HG02943 (cell line): ENCODE measurements at regions not wholly inside any gene's neighbourhood (a gene's known extent, or its start where the extent isn't known, plus 50 kb on each side); places are given as distances from the start of the nearest gene placed in this dataset.

ENCODE experiments used
- ATAC-seq: cut with Tn5 transposase; IDR thresholded peaks from one replicate; pipeline ENCODE4 v1.9.1; 2021; ENCODE audit warnings: mild to moderate bottlenecking, low read depth, moderate library complexity; ENCODE audit not compliant: unreplicated experiment

DNA sequence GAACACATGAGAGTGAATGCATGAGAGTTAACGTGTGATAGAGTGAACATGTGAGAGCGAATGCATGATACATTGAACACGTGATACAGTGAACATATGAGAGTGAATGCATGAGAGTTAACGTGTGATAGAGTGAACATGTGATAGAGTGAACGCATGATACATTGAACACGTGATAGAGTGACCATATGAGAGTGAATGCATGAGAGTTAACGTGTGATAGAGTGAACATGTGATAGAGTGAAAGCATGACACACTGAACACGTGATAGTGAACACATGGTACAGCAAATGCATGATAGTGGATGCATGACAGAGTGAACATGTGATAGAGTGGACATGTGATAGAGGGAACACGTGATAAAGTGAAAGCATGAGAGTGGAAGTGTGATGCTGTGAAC, 517.9 kb downstream of the EIPR1 start:
- no peak for ATAC-seq

DNA sequence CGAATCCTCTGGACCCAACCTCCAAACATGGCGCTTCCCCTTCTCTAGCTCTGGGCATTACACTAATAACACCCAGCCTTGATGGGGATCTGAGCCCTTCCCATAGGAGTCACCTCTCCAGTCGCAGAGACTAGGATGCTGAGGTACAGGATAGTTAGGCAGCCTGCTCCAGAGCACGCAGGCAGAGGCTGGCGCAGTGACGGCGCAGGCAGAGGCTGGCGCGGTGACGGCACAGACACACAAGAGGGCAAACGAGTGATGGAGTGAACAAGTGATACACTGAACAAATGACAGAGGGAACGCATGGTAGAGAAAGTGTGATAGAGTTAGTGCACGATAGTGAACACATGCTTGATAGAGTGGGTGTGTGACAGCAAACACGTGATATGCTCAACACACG, 518.5 kb downstream of the EIPR1 start:
- ATAC-seq: no peak

DNA sequence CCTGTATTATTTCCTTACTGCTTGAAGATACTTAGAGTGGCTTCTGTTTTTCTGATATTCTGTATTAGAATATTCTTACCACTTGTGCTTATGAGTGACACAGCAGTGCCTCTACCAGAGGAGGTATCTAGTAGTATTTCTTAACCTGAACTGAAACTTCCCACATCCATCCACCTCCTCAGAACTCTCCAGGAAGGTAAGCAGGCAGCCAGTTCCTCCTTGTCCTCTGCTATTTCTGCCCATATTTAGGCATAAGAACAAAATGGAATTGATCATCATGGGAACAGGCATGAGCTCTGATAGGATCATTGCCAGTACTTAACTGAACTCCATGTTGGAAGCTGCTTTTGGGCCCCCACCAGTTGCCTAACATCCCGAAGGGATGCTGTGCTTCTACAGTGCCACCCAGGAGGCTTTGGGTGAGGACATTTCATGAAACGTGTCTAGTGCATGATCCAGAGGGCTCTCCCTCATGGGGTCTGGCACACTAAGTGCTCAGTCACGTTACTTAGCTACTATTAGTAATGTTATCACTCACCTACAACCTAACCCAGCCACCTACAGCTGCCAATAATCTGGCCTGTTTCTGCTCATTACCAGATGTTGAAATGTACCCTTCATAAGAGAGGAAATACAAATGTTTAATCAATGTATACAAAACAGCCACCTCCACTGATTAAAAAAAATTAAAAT, 520.7 kb downstream of the EIPR1 start:
- no peak for ATAC-seq

DNA sequence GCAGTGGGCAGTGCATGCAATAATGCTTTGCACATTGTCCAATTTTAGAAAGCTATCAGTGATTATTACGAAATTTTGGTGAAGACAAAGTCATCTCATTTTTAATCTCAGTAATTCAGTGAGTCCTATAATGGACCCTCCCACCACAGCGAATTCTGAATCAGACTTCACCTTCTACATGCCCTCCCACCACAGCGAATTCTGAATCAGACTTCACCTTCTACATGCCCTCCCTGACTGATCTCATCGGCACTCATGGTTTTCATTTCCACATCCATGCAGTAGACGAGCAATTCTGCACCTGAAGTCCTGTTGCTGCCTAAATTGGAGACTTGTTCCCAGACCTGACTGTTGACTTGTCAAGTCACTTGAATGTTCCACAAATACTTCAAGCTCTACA, 522.3 kb downstream of the EIPR1 start:
- ATAC-seq: no peak

DNA sequence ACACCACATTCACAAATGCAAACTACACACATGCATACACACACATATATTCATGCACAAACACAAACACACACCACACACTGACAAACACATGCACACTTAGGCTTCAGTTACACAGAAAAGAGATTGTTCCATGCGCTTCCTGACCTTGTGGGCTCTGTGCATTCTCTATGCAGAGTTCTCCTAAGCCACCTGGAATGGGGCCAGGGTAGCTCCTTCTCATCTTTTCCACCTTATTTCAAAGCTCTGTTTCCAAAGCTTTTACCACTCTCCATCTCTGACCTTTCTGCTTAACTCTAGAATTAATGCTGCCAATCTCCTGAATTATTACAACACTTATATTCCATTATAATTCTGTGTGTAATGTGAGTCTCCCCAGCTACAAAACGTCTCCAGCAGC, 522.3 kb upstream of the MYT1L start:
- ATAC-seq: no peak

- ATAC-seq: no peak
Observed at GRCh38 chr2:2851806-2852777, 521.0 kb upstream of the MYT1L start.

GRCh38 chr2:2851316-2851715, 520.2 kb upstream of the MYT1L start:
- ATAC-seq: no peak

DNA sequence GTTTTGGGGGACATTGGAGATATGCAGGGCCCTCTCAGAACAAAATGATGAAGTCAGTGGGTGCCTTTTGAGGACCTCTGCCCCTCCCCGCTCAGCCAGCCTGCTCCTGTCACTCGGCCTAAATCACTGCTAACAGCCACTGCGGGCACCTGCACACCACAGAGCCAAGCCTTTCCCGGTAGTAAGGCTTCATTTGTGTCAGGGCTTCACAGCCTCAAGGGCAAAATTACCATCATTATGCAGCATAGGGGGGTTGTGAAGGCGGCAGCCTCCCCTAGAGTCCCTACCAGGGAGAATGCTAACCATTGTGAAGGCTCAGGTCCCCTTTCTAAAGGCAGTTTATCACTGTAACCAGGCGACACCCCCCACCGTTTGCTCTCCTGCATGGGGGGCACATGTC, 519.8 kb upstream of the MYT1L start:
- ATAC-seq: no peak

- no peak for ATAC-seq
Observed at GRCh38 chr2:2850218-2850755, 519.2 kb upstream of the MYT1L start.

DNA sequence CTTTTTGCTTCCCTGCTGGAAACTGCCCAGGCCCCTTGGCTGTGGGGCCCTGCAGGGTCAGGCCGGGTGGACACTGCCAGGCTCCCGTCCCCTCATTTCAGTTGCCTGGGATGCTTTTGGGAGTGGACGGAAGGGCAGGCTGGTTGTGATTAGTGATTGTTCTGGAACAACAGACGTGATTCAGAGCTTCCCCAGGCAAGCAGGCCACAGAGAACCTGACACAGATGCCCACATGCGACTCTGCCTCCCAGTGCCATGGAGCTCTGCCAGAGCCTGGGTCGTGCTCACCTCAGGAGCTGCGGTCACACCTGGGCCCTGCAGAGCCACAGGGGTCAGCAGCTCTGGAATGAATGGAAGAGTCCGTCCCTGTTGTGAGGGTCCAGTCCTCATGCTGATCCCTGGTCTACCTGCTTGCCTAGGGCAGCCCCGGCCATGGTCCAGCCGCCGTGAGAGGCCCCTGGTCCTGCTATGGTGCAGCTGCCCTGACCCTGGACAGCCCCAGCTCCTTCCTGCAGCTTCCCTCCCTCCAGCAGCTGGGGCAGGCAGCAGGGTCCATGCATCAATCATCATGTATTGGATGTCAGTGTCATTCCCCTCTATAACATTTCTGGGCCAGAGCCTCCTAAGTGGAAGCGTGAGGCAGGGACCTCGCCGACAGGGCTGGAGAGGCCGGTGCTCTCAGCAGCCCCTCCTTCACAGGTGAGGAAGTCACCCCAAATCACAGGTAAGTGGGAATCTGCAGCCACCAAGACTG, 518.6 kb upstream of the MYT1L start:
- no peak for ATAC-seq

GRCh38 chr2:2848621-2849333, 517.7 kb upstream of the MYT1L start:
- no peak for ATAC-seq

- ATAC-seq: no peak
Observed at GRCh38 chr2:2848198-2848597, 517.1 kb upstream of the MYT1L start.

GRCh38 chr2:2847209-2847676, 516.2 kb upstream of the MYT1L start:
- no peak for ATAC-seq

GRCh38 chr2:2846332-2847208, 515.5 kb upstream of the MYT1L start:
- ATAC-seq: no peak

DNA sequence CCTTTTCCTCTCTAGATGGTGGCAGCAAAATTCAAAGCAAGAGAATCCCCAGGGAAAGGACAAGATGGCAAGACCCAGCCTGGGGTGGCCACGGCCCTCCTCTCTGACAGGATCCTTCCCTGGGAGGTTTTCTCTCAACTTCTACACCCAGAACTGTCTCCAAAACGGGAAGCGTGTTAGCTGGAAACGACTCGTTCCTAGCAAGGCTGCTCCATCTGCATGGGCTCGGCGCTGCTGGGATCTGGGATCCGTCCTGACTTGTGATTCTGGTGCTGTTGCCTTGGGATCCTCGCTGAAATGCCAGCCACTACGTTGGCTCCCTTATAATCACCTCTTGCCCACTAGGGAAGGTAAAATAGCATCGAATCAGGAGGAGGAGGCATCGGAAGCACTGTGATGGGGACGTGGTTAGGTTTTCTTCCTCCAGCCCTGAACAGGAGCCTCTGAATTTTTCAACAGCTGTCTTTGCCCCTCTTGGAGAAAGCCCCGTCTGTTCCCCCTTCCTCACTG, 514.8 kb upstream of the MYT1L start:
- ATAC-seq: no peak

DNA sequence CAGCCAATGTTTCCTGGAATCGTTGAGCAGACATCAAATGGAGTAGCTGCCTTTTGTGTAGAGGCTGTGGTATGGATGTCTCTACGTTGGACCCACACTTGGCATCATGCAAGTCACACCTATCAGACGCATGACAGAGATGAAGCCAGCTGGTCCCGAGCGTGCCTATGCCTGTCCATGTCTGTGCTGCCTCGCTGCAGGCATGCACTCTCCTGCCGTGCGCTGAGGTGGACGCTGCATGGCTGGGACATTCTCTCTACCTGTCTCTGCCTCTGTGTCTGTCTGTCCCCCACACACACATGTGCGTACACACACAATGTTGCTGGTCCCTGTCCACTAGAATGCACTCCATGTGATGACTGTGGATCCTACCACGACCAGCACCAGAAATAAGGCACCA, 514.2 kb upstream of the MYT1L start:
- ATAC-seq: no peak

DNA sequence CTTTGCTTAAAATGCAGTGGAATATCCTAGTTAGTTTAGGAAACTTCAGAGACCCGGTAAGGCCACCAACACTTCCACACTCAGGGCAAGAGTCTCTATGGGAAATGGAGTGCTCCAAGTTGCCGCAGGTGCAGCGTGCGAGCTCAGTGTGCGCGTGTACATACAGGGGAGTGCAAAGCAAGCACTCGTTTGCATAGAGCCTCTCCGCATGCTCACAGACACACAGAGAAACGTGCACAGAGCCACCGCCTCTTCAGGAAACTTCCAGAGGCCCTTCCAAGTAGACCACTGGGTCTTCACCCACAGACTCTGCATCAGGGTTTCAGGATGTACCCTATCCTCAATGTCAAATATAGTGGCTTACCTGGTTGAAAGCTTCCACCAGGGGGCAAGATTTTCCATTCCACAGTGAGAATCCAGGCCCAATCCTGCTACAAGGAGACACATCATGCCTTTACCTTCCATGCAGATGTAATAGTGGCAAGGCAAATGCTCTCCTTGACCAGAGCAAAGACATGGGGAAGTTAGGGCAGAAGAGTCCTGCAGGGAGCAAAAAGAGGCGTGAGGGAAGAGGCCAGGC, 513.0 kb upstream of the MYT1L start:
- no peak for ATAC-seq

- no peak for ATAC-seq
Observed at GRCh38 chr2:2842466-2842865, 511.4 kb upstream of the MYT1L start.
